LoVo (cell line): ENCODE measurements at regions not wholly inside any gene's neighbourhood (a gene's known extent, or its start where the extent isn't known, plus 50 kb on each side); places are given as distances from the start of the nearest gene placed in this dataset.
"Not testable (repeated sequence)": the region's sequence is repeated elsewhere in the genome, so short reads cannot be mapped to it uniquely, and the experiment has no call there.

Experiments
- DNase-seq: peaks from one replicate; pipeline ENCODE4 v3.0.0-alpha.2; 2016; ENCODE audit warnings: low spot score

- DNase-seq = no peak
Measured at GRCh38 chr20:7792150-7792869, 147.9 kb downstream of the HAO1 start.

DNA sequence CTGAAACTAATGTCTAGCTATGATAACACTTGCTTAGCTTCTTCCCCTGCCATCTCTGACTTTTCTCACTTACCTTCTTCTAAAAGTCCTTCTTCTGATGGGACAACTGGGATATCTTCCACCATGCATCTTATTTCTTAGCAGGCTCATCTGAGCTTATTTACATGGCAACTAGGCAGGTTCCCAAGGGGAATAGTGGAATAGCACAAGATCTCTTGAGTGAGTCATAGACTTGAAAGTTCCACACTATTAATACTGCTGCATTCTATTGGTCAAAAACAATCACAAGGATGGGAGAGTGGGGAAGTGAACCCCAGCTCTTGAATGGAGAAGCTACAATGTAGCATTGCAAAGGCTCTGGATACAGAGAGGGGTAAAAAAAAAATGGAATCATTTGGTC is 142.1 kb downstream of the HAO1 start:
- no peak for DNase-seq

DNA sequence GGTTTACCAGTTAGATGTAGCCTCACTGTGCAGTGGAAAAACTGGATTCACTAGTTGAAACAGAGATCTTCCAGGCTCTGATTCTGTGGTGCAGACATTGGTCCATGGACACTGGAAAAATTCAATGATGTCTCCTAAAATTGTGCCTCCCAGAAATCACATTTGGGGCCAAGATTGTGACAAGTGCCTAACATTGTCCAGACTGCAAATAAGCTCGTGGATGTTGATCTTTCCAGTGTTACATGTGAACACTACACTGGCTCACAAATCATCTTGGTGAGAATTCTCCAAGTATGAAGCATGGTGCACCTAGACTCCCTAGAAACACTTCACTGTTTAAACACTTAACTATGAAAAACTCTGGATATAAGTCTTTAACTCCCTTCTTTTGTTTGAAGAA is 140.4 kb downstream of the HAO1 start:
- DNase-seq = no peak

DNA sequence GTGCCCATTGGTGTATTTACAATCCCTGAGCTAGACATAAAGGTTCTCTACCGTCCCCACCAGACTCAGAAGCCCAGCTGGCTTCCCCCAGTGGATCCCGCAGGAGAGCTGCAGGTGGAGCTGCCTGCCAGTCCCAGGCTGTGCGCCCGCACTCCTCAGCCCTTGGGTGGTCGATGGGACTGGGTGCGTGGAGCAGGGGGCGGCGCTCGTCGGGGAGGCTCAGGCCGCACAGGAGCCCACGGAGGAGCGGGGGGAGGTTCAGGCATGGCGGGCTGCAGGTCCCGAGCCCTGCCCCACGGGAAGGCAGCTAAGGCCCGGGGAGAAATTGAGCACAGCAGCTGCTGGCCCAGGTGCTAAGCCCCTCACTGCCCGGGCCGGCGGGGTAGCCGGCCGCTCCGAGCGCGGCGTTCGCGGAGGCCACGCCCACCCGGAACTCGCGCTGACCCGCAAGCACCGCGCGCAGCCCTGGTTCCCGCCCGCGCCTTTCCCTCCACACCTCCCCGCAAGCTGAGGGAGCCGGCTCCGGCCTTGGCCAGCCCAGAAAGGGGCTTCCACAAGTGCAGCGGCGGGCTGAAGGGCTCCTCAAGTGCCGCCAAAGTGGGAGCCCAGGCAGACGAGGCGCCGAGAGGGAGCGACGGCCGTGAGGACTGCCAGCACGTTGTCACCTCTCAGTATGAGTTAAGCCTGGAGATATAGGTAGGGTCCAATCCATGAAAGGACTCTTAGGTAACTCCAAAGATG is 136.7 kb downstream of the HAO1 start:
- DNase-seq = not testable (repeated sequence)

DNA sequence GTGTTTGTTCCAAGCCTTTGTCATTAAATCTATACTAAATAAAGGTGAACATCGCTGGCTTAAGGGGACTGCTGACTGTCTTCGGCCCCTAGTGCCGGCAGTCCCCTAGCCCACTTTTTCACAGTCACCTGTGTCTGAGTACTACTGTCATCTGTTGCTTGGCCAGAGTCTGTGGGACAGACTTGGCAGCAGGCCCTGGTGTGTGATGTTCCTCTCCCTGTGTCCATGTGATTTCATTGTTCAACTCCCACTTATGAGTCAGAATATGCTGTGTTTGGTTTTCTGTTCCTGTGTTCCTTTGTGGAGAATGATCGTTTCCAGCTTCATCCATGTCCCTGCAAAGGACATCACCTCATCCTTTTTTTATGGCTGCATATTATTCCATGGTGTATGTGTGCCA is 133.4 kb downstream of the HAO1 start:
- DNase-seq = no peak

DNA sequence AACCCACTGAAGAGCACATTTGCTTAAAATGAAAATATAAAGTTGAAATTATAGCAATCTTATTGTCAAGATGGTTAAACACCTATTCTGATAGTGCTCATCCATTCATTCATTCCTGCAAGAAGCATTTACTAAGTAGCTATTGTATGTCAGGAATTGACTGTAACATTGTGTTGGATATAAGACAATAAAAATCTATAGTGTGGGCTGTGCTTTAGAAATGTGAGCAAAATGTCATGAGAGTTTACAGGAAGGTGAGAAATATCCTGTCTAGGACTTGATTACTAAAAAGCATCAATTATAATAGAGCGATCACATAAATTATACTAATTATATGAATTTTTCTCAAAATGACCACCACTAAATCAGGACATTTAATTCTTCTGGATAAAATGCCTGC is 123.0 kb downstream of the HAO1 start:
- DNase-seq = no peak

- DNase-seq = no peak
Measured at GRCh38 chr20:7818477-7818876, 121.8 kb downstream of the HAO1 start.

- no peak for DNase-seq
Measured at GRCh38 chr20:7820897-7821296, 119.4 kb downstream of the HAO1 start.

- DNase-seq = no peak
Measured at GRCh38 chr20:7822772-7823171, 117.5 kb downstream of the HAO1 start.

GRCh38 chr20:7828437-7828836 is 111.8 kb downstream of the HAO1 start:
- DNase-seq = no peak

DNA sequence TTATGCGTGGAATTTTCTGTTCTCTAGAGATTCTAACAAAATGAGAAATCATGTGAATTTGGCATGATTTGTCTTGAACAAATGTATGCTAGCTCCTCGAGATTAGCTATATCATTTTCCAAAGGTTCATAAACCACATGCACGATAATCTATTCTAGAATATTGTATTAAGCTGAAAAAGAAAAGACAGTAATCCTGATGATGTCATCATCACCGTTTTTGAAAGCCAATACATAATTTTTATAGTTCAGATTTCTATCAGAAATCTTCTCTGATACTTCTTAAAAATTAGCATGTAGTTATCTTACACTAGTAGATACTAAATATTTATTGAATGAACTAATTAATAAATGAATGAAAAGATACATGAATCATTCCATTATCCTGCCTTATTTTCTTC is 111.2 kb downstream of the HAO1 start:
- DNase-seq = no peak

DNA sequence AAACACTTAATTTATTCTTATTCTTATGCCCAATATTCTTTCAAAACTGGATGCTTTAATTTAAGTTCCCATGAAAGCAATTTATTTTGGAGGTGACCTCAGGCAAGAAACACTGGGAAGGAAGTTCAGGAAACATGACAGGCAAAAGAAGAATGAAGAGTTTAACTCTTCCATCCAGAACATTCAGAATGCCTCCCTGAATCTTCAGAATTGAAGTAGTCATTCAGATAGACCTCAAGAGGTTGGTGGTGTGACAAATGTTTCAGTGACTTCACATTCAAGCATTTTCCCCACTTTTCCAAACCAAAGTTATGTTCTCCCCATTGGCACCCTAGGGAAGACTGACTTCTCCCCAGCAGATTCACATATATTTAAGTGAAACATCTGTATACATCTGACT is 110.5 kb downstream of the HAO1 start:
- DNase-seq = no peak
